HG03060 (cell line): ENCODE measurements at regions not wholly inside any gene's neighbourhood (a gene's known extent, or its start where the extent isn't known, plus 50 kb on each side); places are given as distances from the start of the nearest gene placed in this dataset.

Source experiments
- ATAC-seq: cut with Tn5 transposase; IDR thresholded peaks from one replicate; pipeline ENCODE4 v1.9.1; 2021; ENCODE audit warnings: low read depth, moderate number of reproducible peaks; ENCODE audit not compliant: unreplicated experiment

GRCh38 chr2:176658708-176659107, 389.5 kb downstream of the MTX2 start:
- ATAC-seq, result no peak

- ATAC-seq, result no peak
These were observed 393.5 kb downstream of the MTX2 start for GRCh38 chr2:176662753-176663152.

GRCh38 chr2:176664478-176664877, 395.2 kb downstream of the MTX2 start:
- no peak for ATAC-seq

- ATAC-seq, result no peak
These were observed 395.8 kb downstream of the MTX2 start for GRCh38 chr2:176665086-176665485.

- no peak for ATAC-seq
These were observed 399.7 kb downstream of the MTX2 start for GRCh38 chr2:176668912-176669311.

- no peak for ATAC-seq
These were observed 400.3 kb downstream of the MTX2 start for GRCh38 chr2:176669398-176670174.

- ATAC-seq, result no peak
These were observed 406.2 kb downstream of the MTX2 start for GRCh38 chr2:176675271-176675949.

- no peak for ATAC-seq
These were observed 408.6 kb downstream of the MTX2 start for GRCh38 chr2:176677746-176678265.

GRCh38 chr2:176678571-176678970, 409.3 kb downstream of the MTX2 start:
- no peak for ATAC-seq

- ATAC-seq, result no peak
These were observed 409.9 kb downstream of the MTX2 start for GRCh38 chr2:176679061-176679669.

GRCh38 chr2:176680916-176681516, 411.8 kb downstream of the MTX2 start:
- ATAC-seq, result no peak

GRCh38 chr2:176681584-176682115, 412.4 kb downstream of the MTX2 start:
- ATAC-seq, result no peak

GRCh38 chr2:176682278-176682677, 413.0 kb downstream of the MTX2 start:
- ATAC-seq, result no peak

GRCh38 chr2:176683618-176684111, 414.4 kb downstream of the MTX2 start:
- no peak for ATAC-seq

GRCh38 chr2:176685908-176686307, 416.7 kb downstream of the MTX2 start:
- no peak for ATAC-seq

GRCh38 chr2:176686328-176686727, 417.1 kb downstream of the MTX2 start:
- no peak for ATAC-seq

GRCh38 chr2:176687342-176687741, 418.1 kb downstream of the MTX2 start:
- ATAC-seq, result no peak

GRCh38 chr2:176687944-176688343, 418.7 kb downstream of the MTX2 start:
- ATAC-seq, result no peak

GRCh38 chr2:176689711-176690110, 420.5 kb downstream of the MTX2 start:
- no peak for ATAC-seq

- ATAC-seq, result no peak
These were observed 422.2 kb downstream of the MTX2 start for GRCh38 chr2:176691471-176691870.

- ATAC-seq, result no peak
These were observed 423.3 kb downstream of the MTX2 start for GRCh38 chr2:176692533-176692932.
